ENCODE measurements at regions not wholly inside any gene's neighbourhood (a gene's known extent, or its start where the extent isn't known, plus 50 kb on each side); places are given as distances from the start of the nearest gene placed in this dataset.
"Not testable (repeated sequence)": the region's sequence is repeated elsewhere in the genome, so short reads cannot be mapped to it uniquely, and the experiment has no call there.

GRCh38 chrX:10697616-10698317 lies 77.4 kb upstream of the MID1 start:
- Histone ChIP-seq H3F3A (ENCODE audit: control insufficient read depth, insufficient read depth) (no peaks in the 10 kb centered on the region), H3K9me2 (replicated peaks; ENCODE audit: control insufficient read depth, low read length) (no peaks in the 10 kb centered on the region), H3K79me2 (ENCODE audit: control insufficient read depth, low read length) (no peaks in the 10 kb centered on the region), H3K27me3 (ENCODE audit: control insufficient read depth, low read length) (no peaks in the 10 kb centered on the region), H3K4me3 (ENCODE audit: low read length) (no peak overlapping the region), H3K36me3 (ENCODE audit: control insufficient read depth, low read length) (no peaks in the 10 kb centered on the region), H4K20me1 (ENCODE audit: control insufficient read depth, insufficient read depth, low read depth, low read length) (no peaks in the 10 kb centered on the region), H3K27ac (ENCODE audit: low read depth, low read length) (no peak overlapping the region), H3K4me2 (ENCODE audit: low read length) (no peak overlapping the region), H3K4me1 (ENCODE audit: control insufficient read depth, low read length) (no peaks in the 10 kb centered on the region), H3K9me3 (ENCODE audit: control insufficient read depth, insufficient read depth, low read length) (no peaks in the 10 kb centered on the region)
- TF ChIP-seq EZH2phosphoT487 (IDR thresholded peaks at IDR 0.05; ENCODE audit: borderline replicate concordance, low read length) (no peak), CTCF (IDR thresholded peaks at IDR 0.05; ENCODE audit: low read depth, low read length, poor library complexity, severe bottlenecking) (no peak)

DNA sequence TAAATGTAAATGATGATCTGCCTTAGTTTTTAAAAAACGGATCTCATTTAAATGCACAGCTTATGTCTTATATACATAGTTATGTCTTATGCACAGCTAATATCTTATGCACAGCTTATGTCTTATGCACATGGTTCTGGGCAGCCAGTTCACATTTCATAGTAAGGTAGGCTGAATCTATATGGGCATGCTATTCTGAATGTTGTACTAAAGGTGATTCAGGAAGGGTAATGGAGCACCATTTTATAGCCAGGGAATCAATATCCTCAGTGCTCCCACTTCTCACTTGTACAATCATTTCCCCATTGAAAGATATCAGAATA lies 77.9 kb upstream of the MID1 start:
- Histone ChIP-seq H3K4me3 (ENCODE audit: low read length) (no peak overlapping the region), H3K79me2 (ENCODE audit: control insufficient read depth, low read length) (no peaks in the 10 kb centered on the region), H3K9me3 (ENCODE audit: control insufficient read depth, insufficient read depth, low read length) (no peaks in the 10 kb centered on the region), H3K27me3 (ENCODE audit: control insufficient read depth, low read length) (no peaks in the 10 kb centered on the region), H3K4me1 (ENCODE audit: control insufficient read depth, low read length) (no peaks in the 10 kb centered on the region), H3K27ac (ENCODE audit: low read depth, low read length) (no peak overlapping the region), H3K36me3 (ENCODE audit: control insufficient read depth, low read length) (no peaks in the 10 kb centered on the region), H3K9me2 (replicated peaks; ENCODE audit: control insufficient read depth, low read length) (no peaks in the 10 kb centered on the region), H3F3A (ENCODE audit: control insufficient read depth, insufficient read depth) (no peaks in the 10 kb centered on the region), H3K4me2 (ENCODE audit: low read length) (no peak overlapping the region), H4K20me1 (ENCODE audit: control insufficient read depth, insufficient read depth, low read depth, low read length) (no peaks in the 10 kb centered on the region)
- no peak for TF ChIP-seq CTCF (IDR thresholded peaks at IDR 0.05; ENCODE audit: low read depth, low read length, poor library complexity, severe bottlenecking)
- TF ChIP-seq EZH2phosphoT487 (IDR thresholded peaks at IDR 0.05; ENCODE audit: borderline replicate concordance, low read length), result no peak

DNA sequence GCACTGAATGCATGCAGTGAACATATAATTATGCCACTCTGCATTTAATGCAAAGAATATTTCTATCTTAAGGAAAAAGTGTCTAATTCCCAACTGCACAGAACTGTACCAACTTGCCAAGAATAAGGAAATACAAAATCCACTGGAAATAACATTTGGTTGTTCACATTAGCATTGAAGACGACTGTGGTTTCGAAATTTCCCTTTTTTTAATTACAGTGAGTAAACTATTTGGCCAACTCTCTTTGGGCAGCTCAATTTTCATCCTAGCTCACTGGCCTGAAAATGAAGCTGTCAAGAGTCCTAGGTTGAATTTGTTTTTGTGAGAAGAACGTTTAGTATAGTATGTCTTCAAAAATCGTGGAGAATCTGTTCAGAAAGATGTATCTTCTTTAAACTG lies 81.6 kb upstream of the MID1 start:
- H3F3A ChIP-seq (ENCODE audit: control insufficient read depth, insufficient read depth), result no peaks in the 10 kb centered on the region
- no peak overlapping the region for H3K4me3 ChIP-seq (ENCODE audit: low read length)
- no peak overlapping the region for H3K27ac ChIP-seq (ENCODE audit: low read depth, low read length)
- H3K79me2 ChIP-seq (ENCODE audit: control insufficient read depth, low read length), result no peaks in the 10 kb centered on the region
- H4K20me1 ChIP-seq (ENCODE audit: control insufficient read depth, insufficient read depth, low read depth, low read length), result no peaks in the 10 kb centered on the region
- no peaks in the 10 kb centered on the region for H3K36me3 ChIP-seq (ENCODE audit: control insufficient read depth, low read length)
- H3K4me2 ChIP-seq (ENCODE audit: low read length), result no peak overlapping the region
- H3K9me2 ChIP-seq (replicated peaks; ENCODE audit: control insufficient read depth, low read length), result no peaks in the 10 kb centered on the region
- no peaks in the 10 kb centered on the region for H3K4me1 ChIP-seq (ENCODE audit: control insufficient read depth, low read length)
- no peaks in the 10 kb centered on the region for H3K9me3 ChIP-seq (ENCODE audit: control insufficient read depth, insufficient read depth, low read length)
- TF ChIP-seq EZH2phosphoT487 (IDR thresholded peaks at IDR 0.05; ENCODE audit: borderline replicate concordance, low read length) (no peak), CTCF (IDR thresholded peaks at IDR 0.05; ENCODE audit: low read depth, low read length, poor library complexity, severe bottlenecking) (no peak)
- H3K27me3 ChIP-seq (ENCODE audit: control insufficient read depth, low read length), result no peaks in the 10 kb centered on the region

GRCh38 chrX:10706342-10706741 lies 86.0 kb upstream of the MID1 start:
- not testable (repeated sequence) for H3K79me2 ChIP-seq (ENCODE audit: control insufficient read depth, low read length); H3K4me1 ChIP-seq (ENCODE audit: control insufficient read depth, low read length); H3K36me3 ChIP-seq (ENCODE audit: control insufficient read depth, low read length); H3F3A ChIP-seq (ENCODE audit: control insufficient read depth, insufficient read depth); H3K9me2 ChIP-seq (replicated peaks; ENCODE audit: control insufficient read depth, low read length); H4K20me1 ChIP-seq (ENCODE audit: control insufficient read depth, insufficient read depth, low read depth, low read length); H3K9me3 ChIP-seq (ENCODE audit: control insufficient read depth, insufficient read depth, low read length); H3K27me3 ChIP-seq (ENCODE audit: control insufficient read depth, low read length); H3K4me2 ChIP-seq (ENCODE audit: low read length); H3K27ac ChIP-seq (ENCODE audit: low read depth, low read length); H3K4me3 ChIP-seq (ENCODE audit: low read length)

Data from DOHH2 (cell line).